ENCODE measurements at regions not wholly inside any gene's neighbourhood (a gene's known extent, or its start where the extent isn't known, plus 50 kb on each side); places are given as distances from the start of the nearest gene placed in this dataset.
"Not testable (repeated sequence)": the region's sequence is repeated elsewhere in the genome, so short reads cannot be mapped to it uniquely, and the experiment has no call there.

DNA sequence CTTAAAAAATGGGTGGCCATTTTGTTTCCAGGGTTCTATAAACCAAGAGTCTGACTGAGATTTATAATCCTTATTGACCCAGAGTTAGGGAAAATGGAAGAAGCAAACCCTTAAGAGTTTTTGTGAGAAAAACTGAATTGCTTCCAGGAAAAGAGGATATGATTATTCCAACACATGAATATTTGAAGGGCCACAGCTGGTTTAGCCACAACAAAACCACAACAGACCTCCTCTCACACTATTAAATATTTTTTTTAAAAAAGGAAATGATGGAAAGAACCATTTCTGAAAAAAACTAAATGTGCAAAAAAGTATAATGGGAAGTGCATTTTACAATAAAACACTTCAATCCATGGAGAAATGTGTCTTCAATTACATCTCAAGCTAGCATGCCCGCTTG lies 182.7 kb downstream of the ETAA1 start:
- TF ChIP-seq, protein P1, sequence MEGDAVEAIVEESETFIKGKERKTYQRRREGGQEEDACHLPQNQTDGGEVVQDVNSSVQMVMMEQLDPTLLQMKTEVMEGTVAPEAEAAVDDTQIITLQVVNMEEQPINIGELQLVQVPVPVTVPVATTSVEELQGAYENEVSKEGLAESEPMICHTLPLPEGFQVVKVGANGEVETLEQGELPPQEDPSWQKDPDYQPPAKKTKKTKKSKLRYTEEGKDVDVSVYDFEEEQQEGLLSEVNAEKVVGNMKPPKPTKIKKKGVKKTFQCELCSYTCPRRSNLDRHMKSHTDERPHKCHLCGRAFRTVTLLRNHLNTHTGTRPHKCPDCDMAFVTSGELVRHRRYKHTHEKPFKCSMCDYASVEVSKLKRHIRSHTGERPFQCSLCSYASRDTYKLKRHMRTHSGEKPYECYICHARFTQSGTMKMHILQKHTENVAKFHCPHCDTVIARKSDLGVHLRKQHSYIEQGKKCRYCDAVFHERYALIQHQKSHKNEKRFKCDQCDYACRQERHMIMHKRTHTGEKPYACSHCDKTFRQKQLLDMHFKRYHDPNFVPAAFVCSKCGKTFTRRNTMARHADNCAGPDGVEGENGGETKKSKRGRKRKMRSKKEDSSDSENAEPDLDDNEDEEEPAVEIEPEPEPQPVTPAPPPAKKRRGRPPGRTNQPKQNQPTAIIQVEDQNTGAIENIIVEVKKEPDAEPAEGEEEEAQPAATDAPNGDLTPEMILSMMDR (IDR thresholded peaks at IDR 0.05; ENCODE audit: borderline replicate concordance, control extremely low read depth, extremely low read depth, insufficient read depth, missing control alignments) = no peak
- DNase-seq (ENCODE audit: low spot score) = no peak
- in situ Hi-C loops (cut with MboI; ENCODE audit: low sequenced_read_pairs, unreplicated experiment) = no loop called here

DNA sequence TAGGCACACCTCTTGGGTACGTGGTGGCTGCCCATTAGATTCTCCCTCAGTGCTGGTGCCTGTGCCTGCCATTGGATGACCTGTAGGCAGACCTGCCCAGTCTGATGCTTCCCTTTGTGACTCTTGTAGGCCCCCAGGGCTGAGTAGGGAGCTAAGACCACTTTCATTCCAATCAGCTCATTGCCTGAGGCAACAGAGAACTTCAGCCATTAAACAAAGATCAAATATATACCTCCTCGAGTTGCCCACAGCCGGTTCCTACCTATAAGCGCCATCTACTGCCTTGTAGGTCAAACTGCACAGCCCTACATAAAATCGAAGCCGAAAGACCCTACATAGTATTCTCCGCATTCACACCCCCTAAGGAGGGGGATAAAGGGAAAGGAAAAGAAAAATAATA lies 184.6 kb downstream of the ETAA1 start:
- TF ChIP-seq, protein P1 (IDR thresholded peaks at IDR 0.05; ENCODE audit: borderline replicate concordance, control extremely low read depth, extremely low read depth, insufficient read depth, missing control alignments) = no peak
- no peak for DNase-seq (ENCODE audit: low spot score)
- in situ Hi-C loops (cut with MboI; ENCODE audit: low sequenced_read_pairs, unreplicated experiment) = no loop called here

DNA sequence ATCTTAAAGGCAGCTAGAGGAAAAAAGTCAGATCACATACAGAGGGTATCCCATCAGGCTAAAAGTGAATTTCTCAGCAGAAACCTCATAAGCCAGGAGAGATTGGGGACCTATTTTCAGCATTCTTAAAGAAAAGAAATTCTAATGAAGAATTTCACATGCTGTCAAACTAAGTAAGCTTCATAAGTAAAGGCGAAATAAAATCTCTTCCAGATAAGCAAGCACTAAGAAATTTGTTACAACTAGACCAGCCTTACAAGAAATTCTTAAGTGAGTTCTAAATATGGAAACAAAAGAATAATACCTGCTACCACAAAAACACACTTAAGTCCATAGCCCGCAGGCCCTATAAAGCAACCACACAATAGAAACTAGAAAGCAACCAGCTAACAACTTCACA lies 186.1 kb downstream of the ETAA1 start:
- in situ Hi-C loops (cut with MboI; ENCODE audit: low sequenced_read_pairs, unreplicated experiment) = no loop called here
- DNase-seq (ENCODE audit: low spot score) = no peak
- TF ChIP-seq, protein P1 (IDR thresholded peaks at IDR 0.05; ENCODE audit: borderline replicate concordance, control extremely low read depth, extremely low read depth, insufficient read depth, missing control alignments) = no peak

DNA sequence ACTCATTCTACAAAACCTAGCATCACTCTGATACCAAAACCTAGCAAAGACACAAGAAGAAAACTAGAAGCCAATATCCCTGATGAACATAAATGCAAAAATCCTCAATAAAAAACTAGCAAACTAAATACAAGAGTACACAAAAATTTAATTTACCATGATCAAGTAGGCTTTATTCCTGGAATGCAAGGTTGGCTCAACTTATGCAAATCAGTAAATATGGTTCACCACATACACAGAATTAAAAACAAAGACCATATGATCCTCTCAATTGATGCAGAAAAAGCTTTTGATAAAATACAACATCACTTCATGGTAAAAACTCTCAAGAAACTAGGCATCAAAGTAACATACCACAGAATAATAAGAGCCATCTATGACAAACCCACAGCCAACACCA lies 188.3 kb downstream of the ETAA1 start:
- in situ Hi-C loops (cut with MboI; ENCODE audit: low sequenced_read_pairs, unreplicated experiment) = no loop called here
- TF ChIP-seq, protein P1 (IDR thresholded peaks at IDR 0.05; ENCODE audit: borderline replicate concordance, control extremely low read depth, extremely low read depth, insufficient read depth, missing control alignments) = no peak
- DNase-seq (ENCODE audit: low spot score) = no peak

DNA sequence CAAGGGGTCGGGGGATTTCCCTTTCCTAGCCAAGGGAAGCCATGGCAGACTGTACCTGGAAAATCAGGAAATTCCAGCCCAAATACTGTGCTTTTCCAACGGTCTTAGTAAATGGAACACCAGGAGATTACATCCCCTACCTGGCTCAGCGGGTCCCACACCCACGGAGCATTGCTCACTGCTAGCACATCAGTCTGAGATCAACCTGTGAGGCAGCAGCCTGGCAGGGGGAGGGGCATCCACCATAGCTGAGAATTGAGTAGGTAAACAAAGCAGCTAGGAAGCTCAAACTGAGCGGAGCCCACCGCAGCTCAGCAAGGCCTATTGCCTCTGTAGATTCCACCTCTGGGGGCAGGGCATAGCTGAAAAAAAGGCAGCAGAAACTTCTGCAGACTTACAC lies 192.0 kb downstream of the ETAA1 start:
- in situ Hi-C loops (cut with MboI; ENCODE audit: low sequenced_read_pairs, unreplicated experiment); DNase-seq (ENCODE audit: low spot score): not testable (repeated sequence)

DNA sequence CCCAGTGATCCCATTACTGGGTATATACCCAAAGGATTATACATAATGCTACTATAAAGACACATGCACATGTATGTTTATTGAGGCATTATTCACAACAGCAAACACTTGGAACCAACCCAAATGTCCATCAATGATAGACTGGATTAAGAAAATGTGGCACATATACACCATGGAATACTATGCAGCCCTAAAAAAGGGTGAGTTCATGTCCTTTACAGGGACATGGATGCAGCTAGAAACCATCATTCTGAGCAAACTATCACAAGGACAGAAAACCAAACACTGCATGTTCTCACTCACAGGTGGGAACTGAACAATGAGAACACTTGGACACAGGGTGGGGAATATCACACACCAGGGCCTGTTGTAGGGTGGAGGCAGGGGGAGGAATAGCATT lies 197.4 kb downstream of the ETAA1 start:
- DNase-seq (ENCODE audit: low spot score); in situ Hi-C loops (cut with MboI; ENCODE audit: low sequenced_read_pairs, unreplicated experiment): not testable (repeated sequence)

DNA sequence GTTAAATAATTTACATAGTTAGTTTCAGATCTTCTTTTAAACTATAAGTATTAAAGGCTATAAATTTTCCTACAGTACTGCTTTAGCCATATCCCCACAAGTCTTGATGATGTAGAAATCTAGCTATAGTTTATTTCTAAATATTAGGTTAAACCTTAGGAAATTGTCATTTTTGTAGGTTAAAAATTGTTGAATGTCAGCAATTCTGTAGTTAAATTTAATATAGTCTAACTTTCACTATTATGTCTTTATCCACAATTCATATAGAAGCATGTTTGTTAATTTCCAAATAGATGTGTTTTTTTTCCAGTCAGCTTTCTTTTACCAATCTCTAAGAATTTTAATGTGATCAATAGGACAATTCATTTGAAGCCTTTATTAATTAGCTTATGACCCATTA lies 199.7 kb downstream of the ETAA1 start:
- no peak for DNase-seq (ENCODE audit: low spot score)
- TF ChIP-seq, protein P1 (IDR thresholded peaks at IDR 0.05; ENCODE audit: borderline replicate concordance, control extremely low read depth, extremely low read depth, insufficient read depth, missing control alignments) = no peak
- in situ Hi-C loops (cut with MboI; ENCODE audit: low sequenced_read_pairs, unreplicated experiment) = no loop called here

DNA sequence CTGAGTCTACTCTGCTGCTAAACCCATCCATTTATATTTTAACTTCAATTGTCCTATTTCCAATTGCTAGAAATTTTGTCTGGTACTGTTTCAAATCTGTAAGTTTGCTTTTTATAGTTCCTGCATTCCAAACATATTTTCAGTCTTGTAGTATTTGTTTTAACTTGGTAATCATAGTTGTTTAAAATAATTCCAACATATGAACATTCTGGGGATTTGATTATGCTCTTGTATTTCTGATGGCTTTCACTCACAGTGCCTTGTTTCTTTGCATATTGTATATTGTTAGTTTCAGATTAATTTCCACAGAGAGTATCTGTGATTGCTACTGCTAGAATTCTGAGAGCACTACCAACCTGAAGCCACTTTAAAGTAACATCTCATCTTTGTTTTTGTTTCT lies 202.4 kb downstream of the ETAA1 start:
- TF ChIP-seq, protein P1 (IDR thresholded peaks at IDR 0.05; ENCODE audit: borderline replicate concordance, control extremely low read depth, extremely low read depth, insufficient read depth, missing control alignments) = no peak
- in situ Hi-C loops (cut with MboI; ENCODE audit: low sequenced_read_pairs, unreplicated experiment) = no loop called here
- no peak for DNase-seq (ENCODE audit: low spot score)

Data from GM13976 (cell line).